Endodermal cell (in vitro differentiated cells): ENCODE measurements at regions not wholly inside any gene's neighbourhood (a gene's known extent, or its start where the extent isn't known, plus 50 kb on each side); places are given as distances from the start of the nearest gene placed in this dataset.

ENCODE experiments used
- DNase-seq: peaks from one replicate; pipeline ENCODE4 v3.0.0-alpha.2; 2017
- H3K27ac ChIP-seq: 2 replicates; pipeline ENCODE4 v1.5.1; 2013; ENCODE audit warnings: mild to moderate bottlenecking, low read depth, low read length, moderate library complexity
- H3K27me3 ChIP-seq: 2 replicates; pipeline ENCODE4 v1.6.1; 2013; ENCODE audit warnings: mild to moderate bottlenecking, low read length, moderate library complexity; ENCODE audit not compliant: insufficient read depth, control insufficient read depth, poor library complexity, severe bottlenecking
- H3K36me3 ChIP-seq: 2 replicates; pipeline ENCODE4 v1.7.0; 2013; ENCODE audit warnings: mild to moderate bottlenecking, low read length, moderate library complexity; ENCODE audit not compliant: control insufficient read depth, insufficient read depth
- H3K4me1 ChIP-seq: one replicate; pipeline ENCODE4 v1.7.0; 2013; ENCODE audit warnings: low read length; ENCODE audit not compliant: control insufficient read depth, insufficient read depth
- H3K4me3 ChIP-seq: 2 replicates; pipeline ENCODE4 v1.5.1; 2013; ENCODE audit warnings: mild to moderate bottlenecking, low read length, moderate library complexity
- H3K9ac ChIP-seq: 2 replicates; pipeline ENCODE4 v1.6.1; 2013; ENCODE audit warnings: mild to moderate bottlenecking, low read length, moderate library complexity; ENCODE audit not compliant: poor library complexity, severe bottlenecking; ENCODE audit errors: extremely low read depth
- H3K9me3 ChIP-seq: 2 replicates; pipeline ENCODE4 v1.6.1; 2013; ENCODE audit warnings: mild to moderate bottlenecking, low read length, moderate library complexity; ENCODE audit not compliant: control insufficient read depth
- H3K27ac Mint-ChIP-seq: 2 replicates; pipeline ENCODE4 v1.8.0; 2020; ENCODE audit warnings: mixed read lengths
- H3K27me3 Mint-ChIP-seq: 2 replicates; pipeline ENCODE4 v1.8.0; 2021; ENCODE audit warnings: mild to moderate bottlenecking, mixed read lengths; ENCODE audit not compliant: insufficient read depth
- H3K36me3 Mint-ChIP-seq: 2 replicates; pipeline ENCODE4 v1.8.0; 2020; ENCODE audit warnings: low read depth, mixed read lengths
- H3K4me1 Mint-ChIP-seq: 2 replicates; pipeline ENCODE4 v1.8.0; 2020; ENCODE audit warnings: mixed read lengths
- H3K4me3 Mint-ChIP-seq: 2 replicates; pipeline ENCODE4 v1.8.0; 2020; ENCODE audit warnings: mild to moderate bottlenecking, moderate library complexity, mixed read lengths
- H3K9me3 Mint-ChIP-seq: 2 replicates; pipeline ENCODE4 v1.8.0; 2020; ENCODE audit warnings: mild to moderate bottlenecking, mixed read lengths
- CTCF ChIP-seq: fragments of 200-600 bp; sonication (generic); conservative IDR thresholded peaks from 2 replicates; pipeline ENCODE4 v1.5.0; 2021; ENCODE audit warnings: antibody characterized with exemption, mild to moderate bottlenecking
- WGBS, 2 experiments: methylation state at CpG; one replicate each; pipeline versions ENCODE4 v1.1.5 to v1.1.7; 2013; ENCODE audit warnings: missing lambda C conversion rate in 2 of 2, mixed read lengths in 1 of 2; ENCODE audit not compliant: insufficient coverage in 1 of 2, insufficient read length in 1 of 2; 5-methylcytosine and 5-hydroxymethylcytosine counted together

GRCh38 chr1:239772446-239772845, 319.2 kb upstream of the FMN2 start:
- H3K36me3 Mint-ChIP-seq: peaks cover 5% of the 10 kb centered on the region
- no peak for TF ChIP-seq CTCF
- Histone ChIP-seq H3K4me1 (no peaks in the 10 kb centered on the region), H3K36me3 (no peaks in the 10 kb centered on the region), H3K27me3 (no peaks in the 10 kb centered on the region), H3K4me3 (no peak overlapping the region), H3K9me3 (no peaks in the 10 kb centered on the region), H3K27ac (no peak overlapping the region), H3K9ac (no peak overlapping the region)
- DNase-seq: no peak
- peaks cover 8% of the 10 kb centered on the region for H3K4me1 Mint-ChIP-seq
- no peaks in the 10 kb centered on the region for H3K9me3 Mint-ChIP-seq
- no peaks in the 10 kb centered on the region for H3K27me3 Mint-ChIP-seq
- H3K27ac Mint-ChIP-seq: no peak overlapping the region
- no peak overlapping the region for H3K4me3 Mint-ChIP-seq
- WGBS, 2 experiments: 87 to 93% methylated on average over 4 of the region's 4 CpGs

- no peak overlapping the region for H3K4me3 ChIP-seq
- DNase-seq: no peak
- TF ChIP-seq CTCF: no peak
- no peak overlapping the region for H3K27ac Mint-ChIP-seq
- 94 to 97% methylated on average over 5 to 6 of the region's 6 CpGs for WGBS, 2 experiments
- H3K27ac ChIP-seq: no peak overlapping the region
- H3K36me3 Mint-ChIP-seq: peaks cover 5% of the 10 kb centered on the region
- no peaks in the 10 kb centered on the region for H3K9me3 Mint-ChIP-seq
- no peak overlapping the region for H3K4me3 Mint-ChIP-seq
- H3K4me1 Mint-ChIP-seq: peaks cover 8% of the 10 kb centered on the region
- H3K36me3 ChIP-seq: no peaks in the 10 kb centered on the region
- H3K27me3 ChIP-seq: no peaks in the 10 kb centered on the region
- no peaks in the 10 kb centered on the region for H3K4me1 ChIP-seq
- no peaks in the 10 kb centered on the region for H3K27me3 Mint-ChIP-seq
- no peaks in the 10 kb centered on the region for H3K9me3 ChIP-seq
- H3K9ac ChIP-seq: no peak overlapping the region
Observed at GRCh38 chr1:239775466-239775865, 316.2 kb upstream of the FMN2 start.

GRCh38 chr1:239778208-239778813, 313.4 kb upstream of the FMN2 start:
- no peaks in the 10 kb centered on the region for H3K27me3 ChIP-seq
- no peak overlapping the region for H3K4me3 Mint-ChIP-seq
- no peaks in the 10 kb centered on the region for H3K9me3 ChIP-seq
- no peak for DNase-seq
- no peak overlapping the region for H3K9ac ChIP-seq
- no peaks in the 10 kb centered on the region for H3K27me3 Mint-ChIP-seq
- H3K36me3 Mint-ChIP-seq: peaks cover 3% of the 10 kb centered on the region
- H3K4me1 Mint-ChIP-seq: peaks cover 8% of the 10 kb centered on the region
- no peaks in the 10 kb centered on the region for H3K36me3 ChIP-seq
- no peak overlapping the region for H3K27ac ChIP-seq
- WGBS, 2 experiments: 75 to 100% methylated on average over 3 to 6 of the region's 6 CpGs
- no peak overlapping the region for H3K4me3 ChIP-seq
- TF ChIP-seq CTCF: no peak
- peaks cover 2% of the 10 kb centered on the region for H3K9me3 Mint-ChIP-seq
- H3K4me1 ChIP-seq: no peaks in the 10 kb centered on the region
- H3K27ac Mint-ChIP-seq: no peak overlapping the region
